ENCODE measurements at regions not wholly inside any gene's neighbourhood (a gene's known extent, or its start where the extent isn't known, plus 50 kb on each side); places are given as distances from the start of the nearest gene placed in this dataset.
A peak's percentile ranks its signal among the peaks of the same experiment; 100 is the strongest.

GRCh38 chr13:103788061-103788652, 721.9 kb upstream of the SLC10A2 start (continued):
- peak; percentile 22 to 46 for TF ChIP-seq RAD21 (IDR thresholded peaks at IDR 0.05 in 1 of 2, conservative IDR thresholded peaks at IDR 0.05 in 1 of 2; ENCODE audit: low read depth in 2 of 2, low read length in 2 of 2)
